ENCODE measurements at regions not wholly inside any gene's neighbourhood (a gene's known extent, or its start where the extent isn't known, plus 50 kb on each side); places are given as distances from the start of the nearest gene placed in this dataset.

DNA sequence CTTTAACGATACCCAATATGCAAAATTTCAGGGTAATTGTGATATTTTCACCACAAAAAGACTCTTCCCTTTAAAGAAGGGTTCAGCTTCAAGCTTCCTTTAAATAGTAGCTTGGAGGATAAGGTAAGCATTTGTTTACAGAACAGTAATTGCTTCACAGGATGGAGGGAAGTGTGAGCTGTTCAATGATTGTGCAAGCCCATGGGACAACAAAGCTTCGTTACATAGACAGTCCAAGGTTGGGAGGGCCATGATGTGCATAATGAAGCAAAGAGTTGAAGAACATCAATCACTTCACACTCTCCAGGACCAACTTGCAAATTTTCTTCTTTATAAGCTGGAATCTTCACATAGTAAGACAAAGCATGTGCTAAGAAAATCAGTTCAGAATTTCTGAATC, 145.0 kb upstream of the ASIC2 start:
- Mint-ChIP-seq H3K27me3 (ENCODE audit: unreplicated experiment) (peaks cover 2% of the 10 kb centered on the region), H3K4me3 (ENCODE audit: unreplicated experiment) (no peak overlapping the region), H3K27ac (ENCODE audit: unreplicated experiment) (no peak overlapping the region), H3K36me3 (ENCODE audit: low read depth, unreplicated experiment) (no peaks in the 10 kb centered on the region), H3K9me3 (ENCODE audit: unreplicated experiment) (no peaks in the 10 kb centered on the region), H3K4me1 (ENCODE audit: unreplicated experiment) (no peaks in the 10 kb centered on the region)
- TF ChIP-seq, protein P1, sequence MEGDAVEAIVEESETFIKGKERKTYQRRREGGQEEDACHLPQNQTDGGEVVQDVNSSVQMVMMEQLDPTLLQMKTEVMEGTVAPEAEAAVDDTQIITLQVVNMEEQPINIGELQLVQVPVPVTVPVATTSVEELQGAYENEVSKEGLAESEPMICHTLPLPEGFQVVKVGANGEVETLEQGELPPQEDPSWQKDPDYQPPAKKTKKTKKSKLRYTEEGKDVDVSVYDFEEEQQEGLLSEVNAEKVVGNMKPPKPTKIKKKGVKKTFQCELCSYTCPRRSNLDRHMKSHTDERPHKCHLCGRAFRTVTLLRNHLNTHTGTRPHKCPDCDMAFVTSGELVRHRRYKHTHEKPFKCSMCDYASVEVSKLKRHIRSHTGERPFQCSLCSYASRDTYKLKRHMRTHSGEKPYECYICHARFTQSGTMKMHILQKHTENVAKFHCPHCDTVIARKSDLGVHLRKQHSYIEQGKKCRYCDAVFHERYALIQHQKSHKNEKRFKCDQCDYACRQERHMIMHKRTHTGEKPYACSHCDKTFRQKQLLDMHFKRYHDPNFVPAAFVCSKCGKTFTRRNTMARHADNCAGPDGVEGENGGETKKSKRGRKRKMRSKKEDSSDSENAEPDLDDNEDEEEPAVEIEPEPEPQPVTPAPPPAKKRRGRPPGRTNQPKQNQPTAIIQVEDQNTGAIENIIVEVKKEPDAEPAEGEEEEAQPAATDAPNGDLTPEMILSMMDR (IDR thresholded peaks at IDR 0.05; ENCODE audit: unreplicated experiment): no peak
- no peak for DNase-seq (ENCODE audit: low spot score)

GRCh38 chr17:33438578-33438977, 145.5 kb upstream of the ASIC2 start:
- no peak overlapping the region for H3K4me3 Mint-ChIP-seq (ENCODE audit: unreplicated experiment)
- no peak overlapping the region for H3K27ac Mint-ChIP-seq (ENCODE audit: unreplicated experiment)
- no peaks in the 10 kb centered on the region for H3K4me1 Mint-ChIP-seq (ENCODE audit: unreplicated experiment)
- no peak for DNase-seq (ENCODE audit: low spot score)
- no peaks in the 10 kb centered on the region for H3K36me3 Mint-ChIP-seq (ENCODE audit: low read depth, unreplicated experiment)
- H3K27me3 Mint-ChIP-seq (ENCODE audit: unreplicated experiment): peaks cover 2% of the 10 kb centered on the region
- no peaks in the 10 kb centered on the region for H3K9me3 Mint-ChIP-seq (ENCODE audit: unreplicated experiment)
- TF ChIP-seq, protein P1 (IDR thresholded peaks at IDR 0.05; ENCODE audit: unreplicated experiment): no peak

DNA sequence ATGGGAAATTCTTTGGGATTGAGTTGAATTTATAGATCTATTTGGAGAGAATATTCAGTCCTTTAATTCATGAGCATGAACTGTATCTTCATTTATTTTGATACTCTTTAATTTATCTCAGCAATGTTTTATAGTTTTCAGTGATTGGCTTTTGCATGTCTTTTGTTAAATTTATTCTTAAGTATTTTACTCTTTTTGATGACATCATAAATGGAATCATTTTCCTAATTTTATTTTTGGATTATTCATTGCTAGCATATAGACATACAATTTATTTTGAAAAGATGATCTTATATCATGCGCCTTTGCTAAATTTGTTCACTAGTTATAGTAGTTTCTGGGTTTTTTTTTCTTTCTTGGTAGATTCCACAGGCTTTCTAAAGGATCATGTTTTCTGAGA, 149.2 kb upstream of the ASIC2 start:
- Mint-ChIP-seq H3K36me3 (ENCODE audit: low read depth, unreplicated experiment) (no peaks in the 10 kb centered on the region), H3K27ac (ENCODE audit: unreplicated experiment) (no peak overlapping the region), H3K27me3 (ENCODE audit: unreplicated experiment) (no peaks in the 10 kb centered on the region), H3K9me3 (ENCODE audit: unreplicated experiment) (no peaks in the 10 kb centered on the region), H3K4me3 (ENCODE audit: unreplicated experiment) (no peak overlapping the region), H3K4me1 (ENCODE audit: unreplicated experiment) (no peaks in the 10 kb centered on the region)
- TF ChIP-seq, protein P1 (IDR thresholded peaks at IDR 0.05; ENCODE audit: unreplicated experiment): no peak
- DNase-seq (ENCODE audit: low spot score): no peak

- DNase-seq (ENCODE audit: low spot score): no peak
- no peaks in the 10 kb centered on the region for H3K9me3 Mint-ChIP-seq (ENCODE audit: unreplicated experiment)
- peaks cover 3% of the 10 kb centered on the region for H3K4me1 Mint-ChIP-seq (ENCODE audit: unreplicated experiment)
- no peak overlapping the region for H3K4me3 Mint-ChIP-seq (ENCODE audit: unreplicated experiment)
- no peaks in the 10 kb centered on the region for H3K36me3 Mint-ChIP-seq (ENCODE audit: low read depth, unreplicated experiment)
- H3K27ac Mint-ChIP-seq (ENCODE audit: unreplicated experiment): no peak overlapping the region
- no peaks in the 10 kb centered on the region for H3K27me3 Mint-ChIP-seq (ENCODE audit: unreplicated experiment)
- TF ChIP-seq, protein P1 (IDR thresholded peaks at IDR 0.05; ENCODE audit: unreplicated experiment): no peak
Measured at GRCh38 chr17:33444731-33445130, 151.6 kb upstream of the ASIC2 start.

- peaks cover 4% of the 10 kb centered on the region for H3K27me3 Mint-ChIP-seq (ENCODE audit: unreplicated experiment)
- no peak overlapping the region for H3K4me3 Mint-ChIP-seq (ENCODE audit: unreplicated experiment)
- no peak overlapping the region for H3K27ac Mint-ChIP-seq (ENCODE audit: unreplicated experiment)
- peaks cover 3% of the 10 kb centered on the region for H3K4me1 Mint-ChIP-seq (ENCODE audit: unreplicated experiment)
- no peak for DNase-seq (ENCODE audit: low spot score)
- TF ChIP-seq, protein P1 (IDR thresholded peaks at IDR 0.05; ENCODE audit: unreplicated experiment): no peak
- no peaks in the 10 kb centered on the region for H3K36me3 Mint-ChIP-seq (ENCODE audit: low read depth, unreplicated experiment)
- no peaks in the 10 kb centered on the region for H3K9me3 Mint-ChIP-seq (ENCODE audit: unreplicated experiment)
Measured at GRCh38 chr17:33447090-33447489, 154.0 kb upstream of the ASIC2 start.
